ENCODE measurements at regions not wholly inside any gene's neighbourhood (a gene's known extent, or its start where the extent isn't known, plus 50 kb on each side); places are given as distances from the start of the nearest gene placed in this dataset.
"Not testable (repeated sequence)": the region's sequence is repeated elsewhere in the genome, so short reads cannot be mapped to it uniquely, and the experiment has no call there.

GRCh38 chr2:186426153-186427016 lies 59.7 kb upstream of the ZC3H15 start:
- H3K36me3 ChIP-seq: no peaks in the 10 kb centered on the region

DNA sequence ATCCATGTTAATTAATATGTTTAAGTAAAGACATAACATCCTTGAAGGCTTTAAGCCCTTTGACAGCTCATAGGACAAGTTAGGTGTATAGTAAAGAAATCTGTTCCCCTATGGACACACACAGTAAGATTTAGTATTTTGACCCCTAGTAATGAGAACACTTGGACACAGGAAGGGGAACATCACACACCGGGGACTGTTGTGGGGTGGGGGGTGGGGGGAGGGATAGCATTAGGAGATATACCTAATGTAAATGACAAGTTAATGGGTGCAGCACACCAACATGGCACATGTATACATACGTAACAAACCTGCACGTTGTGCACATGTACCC lies 59.1 kb upstream of the ZC3H15 start:
- H3K4me3 ChIP-seq; H3K9me3 ChIP-seq; H3K27ac ChIP-seq; ATAC-seq; H3K36me3 ChIP-seq; H3K27me3 ChIP-seq; H3K4me1 ChIP-seq; intact Hi-C loops (cut with DNase I); DNase-seq: not testable (repeated sequence)

More at GRCh38 chr2:186426153-186427016, 59.7 kb upstream of the ZC3H15 start:
- TF ChIP-seq, protein P1, sequence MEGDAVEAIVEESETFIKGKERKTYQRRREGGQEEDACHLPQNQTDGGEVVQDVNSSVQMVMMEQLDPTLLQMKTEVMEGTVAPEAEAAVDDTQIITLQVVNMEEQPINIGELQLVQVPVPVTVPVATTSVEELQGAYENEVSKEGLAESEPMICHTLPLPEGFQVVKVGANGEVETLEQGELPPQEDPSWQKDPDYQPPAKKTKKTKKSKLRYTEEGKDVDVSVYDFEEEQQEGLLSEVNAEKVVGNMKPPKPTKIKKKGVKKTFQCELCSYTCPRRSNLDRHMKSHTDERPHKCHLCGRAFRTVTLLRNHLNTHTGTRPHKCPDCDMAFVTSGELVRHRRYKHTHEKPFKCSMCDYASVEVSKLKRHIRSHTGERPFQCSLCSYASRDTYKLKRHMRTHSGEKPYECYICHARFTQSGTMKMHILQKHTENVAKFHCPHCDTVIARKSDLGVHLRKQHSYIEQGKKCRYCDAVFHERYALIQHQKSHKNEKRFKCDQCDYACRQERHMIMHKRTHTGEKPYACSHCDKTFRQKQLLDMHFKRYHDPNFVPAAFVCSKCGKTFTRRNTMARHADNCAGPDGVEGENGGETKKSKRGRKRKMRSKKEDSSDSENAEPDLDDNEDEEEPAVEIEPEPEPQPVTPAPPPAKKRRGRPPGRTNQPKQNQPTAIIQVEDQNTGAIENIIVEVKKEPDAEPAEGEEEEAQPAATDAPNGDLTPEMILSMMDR (IDR thresholded peaks at IDR 0.05): no peak
- H3K9me3 ChIP-seq: no peaks in the 10 kb centered on the region
- H3K27me3 ChIP-seq: peaks cover 0 to 5% of the 10 kb centered on the region in 2 donors
- intact Hi-C loops (cut with DNase I): no loop called here
- DNase-seq: peak in 1 of 4 donors; percentile 11
- ATAC-seq: peak; percentile 85
- H3K27ac ChIP-seq: no peak overlapping the region
- no peaks in the 10 kb centered on the region for H3K4me1 ChIP-seq
- no peak overlapping the region for H3K4me3 ChIP-seq

- H3K4me1 ChIP-seq: no peaks in the 10 kb centered on the region
- H3K27ac ChIP-seq: no peak overlapping the region
- no peaks in the 10 kb centered on the region for H3K9me3 ChIP-seq
- H3K27me3 ChIP-seq: peaks cover 0 to 5% of the 10 kb centered on the region in 2 donors
- no peaks in the 10 kb centered on the region for H3K36me3 ChIP-seq
- TF ChIP-seq, protein P1 (IDR thresholded peaks at IDR 0.05): no peak
- DNase-seq: no peak
- no peak for ATAC-seq
- intact Hi-C loops (cut with DNase I): no loop called here
- no peak overlapping the region for H3K4me3 ChIP-seq
Observed at GRCh38 chr2:186427970-186428369, 58.1 kb upstream of the ZC3H15 start.

- Histone ChIP-seq H3K27ac (no peak overlapping the region), H3K9me3 (no peaks in the 10 kb centered on the region), H3K4me1 (no peaks in the 10 kb centered on the region), H3K4me3 (no peak overlapping the region), H3K36me3 (no peaks in the 10 kb centered on the region), H3K27me3 (peaks cover 0 to 5% of the 10 kb centered on the region in 2 donors)
- intact Hi-C loops (cut with DNase I): no loop called here
- no peak for ATAC-seq
- no peak for DNase-seq
- TF ChIP-seq, protein P1 (IDR thresholded peaks at IDR 0.05): no peak
Observed at GRCh38 chr2:186429104-186429503, 57.0 kb upstream of the ZC3H15 start.

DNA sequence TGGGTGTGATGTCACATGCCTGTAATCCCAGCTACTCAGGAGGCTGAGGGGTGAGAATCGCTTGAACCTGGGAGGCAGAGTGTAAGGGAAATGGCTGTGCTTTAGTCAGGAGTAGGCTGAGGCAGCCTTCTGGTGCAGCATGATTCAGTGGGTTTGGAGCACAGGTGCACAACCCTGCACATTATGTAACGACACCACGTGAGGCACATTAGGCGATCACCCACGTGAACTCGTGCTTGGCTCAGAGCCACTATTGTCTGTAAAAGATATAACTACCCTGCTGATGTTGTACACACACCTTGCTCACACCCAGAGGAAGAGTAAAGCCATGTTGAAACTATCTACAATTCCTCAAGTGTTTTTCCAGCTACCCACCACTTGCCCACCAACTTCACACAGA lies 54.8 kb upstream of the ZC3H15 start:
- H3K36me3 ChIP-seq: no peaks in the 10 kb centered on the region
- intact Hi-C loops (cut with DNase I): no loop called here
- no peaks in the 10 kb centered on the region for H3K27me3 ChIP-seq
- no peaks in the 10 kb centered on the region for H3K9me3 ChIP-seq
- H3K27ac ChIP-seq: no peak overlapping the region
- no peak overlapping the region for H3K4me3 ChIP-seq
- H3K4me1 ChIP-seq: no peaks in the 10 kb centered on the region
- DNase-seq (no peak), ATAC-seq (no peak)
- TF ChIP-seq, protein P1 (IDR thresholded peaks at IDR 0.05): no peak

GRCh38 chr2:186433040-186433439 lies 53.0 kb upstream of the ZC3H15 start:
- ATAC-seq: no peak

More at GRCh38 chr2:186433040-186433439, 53.0 kb upstream of the ZC3H15 start:
- TF ChIP-seq, protein P1 (IDR thresholded peaks at IDR 0.05): no peak
- intact Hi-C loops (cut with DNase I): no loop called here
- Histone ChIP-seq H3K9me3 (no peaks in the 10 kb centered on the region), H3K27me3 (no peaks in the 10 kb centered on the region), H3K27ac (no peak overlapping the region), H3K36me3 (no peaks in the 10 kb centered on the region), H3K4me1 (no peaks in the 10 kb centered on the region), H3K4me3 (no peak overlapping the region)
- no peak for DNase-seq
